Astrocyte of the cerebellum (primary cell): ENCODE measurements at regions not wholly inside any gene's neighbourhood (a gene's known extent, or its start where the extent isn't known, plus 50 kb on each side); places are given as distances from the start of the nearest gene placed in this dataset.
"Not testable (repeated sequence)": the region's sequence is repeated elsewhere in the genome, so short reads cannot be mapped to it uniquely, and the experiment has no call there.

Experiments used
- DNase-seq: peaks from one replicate; pipeline ENCODE4 v3.0.0-alpha.2; 2011; ENCODE audit warnings: low read depth
- H3K4me3 ChIP-seq: 2 replicates; pipeline ENCODE4 v1.5.1; 2011; ENCODE audit warnings: mild to moderate bottlenecking, low read depth, low read length, moderate library complexity
- CTCF ChIP-seq: IDR thresholded peaks from 2 replicates; pipeline ENCODE4 v1.5.1; 2012; ENCODE audit warnings: low read length, low read depth, moderate library complexity, mild to moderate bottlenecking; ENCODE audit errors: missing control alignments
- in situ Hi-C: cut with HindIII; loops from 2 replicates; pipeline ENCODE4 v1.10.0; 2017; ENCODE audit warnings: low sequenced_read_pairs

DNA sequence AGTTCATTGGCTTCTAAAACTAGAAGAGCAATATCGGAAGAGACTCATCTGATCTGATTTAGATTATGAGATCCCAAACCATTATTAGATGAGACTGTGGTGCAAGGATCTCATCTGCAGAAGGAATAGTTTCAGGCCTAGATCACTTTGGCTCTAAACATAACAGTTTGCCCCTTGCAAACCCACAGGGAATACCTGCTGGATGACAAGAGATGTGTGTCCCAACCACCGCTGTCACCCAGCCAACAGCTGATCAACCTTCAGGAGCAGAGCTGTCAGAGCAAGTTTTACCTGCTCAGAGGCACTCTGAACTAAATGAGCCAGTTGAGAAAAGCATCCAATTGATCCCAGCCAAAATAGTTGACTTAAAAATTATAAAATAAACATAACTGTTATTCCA is 64.0 kb upstream of the ST3GAL6 start:
- no peak overlapping the region for H3K4me3 ChIP-seq
- DNase-seq = no peak
- in situ Hi-C loops = no loop called here
- no peak for TF ChIP-seq CTCF

DNA sequence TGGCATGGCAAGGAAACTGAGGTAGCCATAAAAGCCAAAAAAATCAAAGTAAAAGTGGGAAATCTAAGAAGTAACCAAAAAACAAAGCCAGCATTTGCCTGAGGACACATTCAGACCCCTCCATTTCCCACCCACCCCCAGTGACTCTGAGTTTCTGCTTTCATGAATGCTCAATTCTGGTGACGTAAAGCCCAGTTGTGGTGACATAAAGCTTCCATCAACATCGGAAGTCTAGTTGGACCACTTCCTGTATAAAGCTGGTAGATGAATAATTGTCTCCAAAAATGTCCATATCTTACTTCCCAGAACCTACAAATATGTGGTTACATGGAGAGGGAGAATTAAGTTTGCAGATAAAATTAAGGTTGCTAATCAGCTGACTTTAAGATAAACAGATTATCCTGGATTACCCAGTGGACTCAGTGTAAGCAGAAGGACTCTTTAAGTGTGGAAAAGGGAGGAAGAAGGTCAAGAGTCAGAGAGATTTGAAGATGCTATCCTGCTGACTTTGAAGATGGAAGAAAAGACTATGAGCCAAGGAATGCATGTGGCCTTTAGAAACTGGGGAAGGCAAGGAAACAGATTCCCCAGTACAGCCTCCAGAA is 62.0 kb upstream of the ST3GAL6 start:
- no peak overlapping the region for H3K4me3 ChIP-seq
- in situ Hi-C loops = no loop called here
- no peak for TF ChIP-seq CTCF
- no peak for DNase-seq

DNA sequence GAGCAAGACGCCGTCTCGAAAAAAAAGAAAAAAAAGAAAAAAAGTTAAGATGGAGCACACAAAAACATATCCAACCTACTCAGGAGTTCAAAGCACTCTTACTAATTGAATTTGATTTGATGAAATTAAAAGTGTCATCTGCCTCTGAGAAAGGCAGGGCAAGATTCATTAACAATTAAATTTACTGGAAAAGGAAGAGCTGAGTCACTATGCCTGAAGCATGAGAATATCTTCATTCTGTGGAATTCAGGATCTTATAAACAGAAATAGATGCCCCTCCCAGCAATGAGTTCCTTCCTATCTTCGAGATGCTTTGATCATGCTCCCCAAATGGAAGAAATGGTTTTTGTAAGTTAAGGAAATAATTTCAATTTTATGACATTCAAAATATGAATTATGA is 61.0 kb upstream of the ST3GAL6 start:
- in situ Hi-C loops = no loop called here
- no peak for DNase-seq
- no peak for TF ChIP-seq CTCF
- no peak overlapping the region for H3K4me3 ChIP-seq

GRCh38 chr3:98705212-98705611 is 57.9 kb upstream of the ST3GAL6 start:
- no peak for TF ChIP-seq CTCF
- no peak overlapping the region for H3K4me3 ChIP-seq
- in situ Hi-C loops = no loop called here
- no peak for DNase-seq

- in situ Hi-C loops = no loop called here
- DNase-seq = no peak
- TF ChIP-seq CTCF = no peak
- no peak overlapping the region for H3K4me3 ChIP-seq
These were observed 57.4 kb upstream of the ST3GAL6 start for GRCh38 chr3:98705694-98706093.

- H3K4me3 ChIP-seq, DNase-seq, in situ Hi-C loops: not testable (repeated sequence)
These were observed 54.5 kb upstream of the ST3GAL6 start for GRCh38 chr3:98708681-98709080.

GRCh38 chr3:98709441-98709840 is 53.7 kb upstream of the ST3GAL6 start:
- no peak overlapping the region for H3K4me3 ChIP-seq
- no peak for DNase-seq
- no peak for TF ChIP-seq CTCF
- in situ Hi-C loops = no loop called here
